ENCODE measurements at regions not wholly inside any gene's neighbourhood (a gene's known extent, or its start where the extent isn't known, plus 50 kb on each side); places are given as distances from the start of the nearest gene placed in this dataset.
"Not testable (repeated sequence)": the region's sequence is repeated elsewhere in the genome, so short reads cannot be mapped to it uniquely, and the experiment has no call there.

DNA sequence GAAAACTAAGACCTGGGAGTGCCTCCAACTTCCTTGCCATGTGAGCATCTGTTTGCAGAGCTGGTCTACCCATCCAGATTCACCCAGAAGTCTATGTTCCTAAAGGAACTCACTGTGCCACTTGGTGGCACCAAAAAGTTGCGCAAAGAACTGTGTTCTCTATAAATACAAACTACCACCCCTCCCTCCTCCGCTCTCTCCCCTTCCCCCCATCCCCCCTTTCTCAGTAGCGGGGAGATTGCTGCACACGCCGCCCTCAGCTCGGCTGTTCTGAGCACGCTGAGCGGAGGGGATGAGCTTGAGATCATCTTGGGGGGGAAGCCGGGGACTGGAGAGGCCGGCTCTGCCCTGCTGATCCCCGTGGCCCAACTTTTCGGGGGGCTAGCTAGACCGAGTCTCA is 352.2 kb upstream of the FOLH1 start:
- not testable (repeated sequence) for TF ChIP-seq ZNF781 (CRISPR knock-in tag; IDR thresholded peaks at IDR 0.05; ENCODE audit: borderline replicate concordance, not compliant biosample characterization); ARNTL (CRISPR knock-in tag; IDR thresholded peaks at IDR 0.05); POLR2AphosphoS5 (IDR thresholded peaks at IDR 0.05; ENCODE audit: low read depth, low read length); ZNF562 (CRISPR knock-in tag; IDR thresholded peaks at IDR 0.05; ENCODE audit: borderline replicate concordance); NFKB2 (CRISPR knock-in tag; IDR thresholded peaks at IDR 0.05; ENCODE audit: borderline replicate concordance); EZH2 (conservative IDR thresholded peaks at IDR 0.05; ENCODE audit: low read depth, low read length); GABPA (IDR thresholded peaks at IDR 0.05; ENCODE audit: low read depth, low read length); GABPA (CRISPR knock-in tag; IDR thresholded peaks at IDR 0.05; ENCODE audit: low read depth); ZNF670 (CRISPR knock-in tag; IDR thresholded peaks at IDR 0.05; ENCODE audit: borderline replicate concordance)
- TF ChIP-seq, protein P1, sequence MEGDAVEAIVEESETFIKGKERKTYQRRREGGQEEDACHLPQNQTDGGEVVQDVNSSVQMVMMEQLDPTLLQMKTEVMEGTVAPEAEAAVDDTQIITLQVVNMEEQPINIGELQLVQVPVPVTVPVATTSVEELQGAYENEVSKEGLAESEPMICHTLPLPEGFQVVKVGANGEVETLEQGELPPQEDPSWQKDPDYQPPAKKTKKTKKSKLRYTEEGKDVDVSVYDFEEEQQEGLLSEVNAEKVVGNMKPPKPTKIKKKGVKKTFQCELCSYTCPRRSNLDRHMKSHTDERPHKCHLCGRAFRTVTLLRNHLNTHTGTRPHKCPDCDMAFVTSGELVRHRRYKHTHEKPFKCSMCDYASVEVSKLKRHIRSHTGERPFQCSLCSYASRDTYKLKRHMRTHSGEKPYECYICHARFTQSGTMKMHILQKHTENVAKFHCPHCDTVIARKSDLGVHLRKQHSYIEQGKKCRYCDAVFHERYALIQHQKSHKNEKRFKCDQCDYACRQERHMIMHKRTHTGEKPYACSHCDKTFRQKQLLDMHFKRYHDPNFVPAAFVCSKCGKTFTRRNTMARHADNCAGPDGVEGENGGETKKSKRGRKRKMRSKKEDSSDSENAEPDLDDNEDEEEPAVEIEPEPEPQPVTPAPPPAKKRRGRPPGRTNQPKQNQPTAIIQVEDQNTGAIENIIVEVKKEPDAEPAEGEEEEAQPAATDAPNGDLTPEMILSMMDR (CRISPR knock-in tag; IDR thresholded peaks at IDR 0.05) = not testable (repeated sequence)

Data from HepG2 (cell line).